HCT116 (cell line): ENCODE measurements at regions not wholly inside any gene's neighbourhood (a gene's known extent, or its start where the extent isn't known, plus 50 kb on each side); places are given as distances from the start of the nearest gene placed in this dataset.

Source experiments
- ATAC-seq: fragments of 200-7000 bp; cut with Tn5 transposase; 2 replicates; pipeline ENCODE4 v1.9.1; 2020; ENCODE audit warnings: mild to moderate bottlenecking, moderate library complexity
- BruUV-seq: library from RNA; stranded (reverse); fragments of 400-500 nt; replicated peaks from 2 replicates; lab custom pipeline; 2021; lab: Mats Ljungman, UMichigan
- CTCF ChIA-PET: fragments of 300-600 bp; sonication (Branson Sonifier 250); formaldehyde crosslinking; loops from one replicate; lab custom pipeline; 2021; ENCODE audit warnings: antibody characterized with exemption; lab: Charles Lee
- POLR2A ChIA-PET: fragments of 300-600, 350-600 bp; sonication (Branson Sonifier 250); formaldehyde crosslinking; loops from one replicate; lab custom pipeline; 2021; ENCODE audit warnings: antibody characterized with exemption; lab: Charles Lee
- RAD21 ChIA-PET, 2 experiments: fragments of 300-600 bp; sonication (Branson Sonifier 250); formaldehyde crosslinking; loops; one replicate each; lab custom pipeline; 2023; ENCODE audit warnings: low total read pairs in 2 of 2; ENCODE audit not compliant: uncharacterized antibody in 2 of 2, unreplicated experiment in 2 of 2, low non-redundant PET in 1 of 2; lab: Charles Lee
- DNase-seq: peaks from one replicate; pipeline ENCODE4 v3.0.0-alpha.2; 2010; ENCODE audit warnings: low read depth, low spot score
- H2AFZ ChIP-seq: fragments of 200-600 bp; shearing (Covaris generic), sonication (generic); 2 replicates; pipeline ENCODE4 v1.6.1; 2017; ENCODE audit warnings: low read depth, mixed run types, mixed read lengths, antibody characterized with exemption, low read length; ENCODE audit not compliant: poor library complexity, severe bottlenecking
- H3K27ac ChIP-seq: 2 replicates; pipeline ENCODE4 v1.5.1; 2012; ENCODE audit warnings: low read depth, low read length
- H3K27me3 ChIP-seq: fragments of 200-600 bp; sonication (generic); 2 replicates; pipeline ENCODE4 v1.6.1; 2016; ENCODE audit warnings: mixed run types, low read length, mixed read lengths; ENCODE audit not compliant: insufficient read depth
- H3K36me3 ChIP-seq, 2 experiments: fragments of 200-500 bp in 1 of 2; fragments of 200-600 bp in 1 of 2; sonication (Bioruptor generic) in 1 of 2; sonication (generic) in 1 of 2; 2 replicates each; pipeline versions ENCODE4 v1.5.1 to v1.6.1; 2014 to 2016; ENCODE audit warnings: low read length in 2 of 2, inconsistent platforms in 1 of 2, mixed read lengths in 1 of 2, mixed run types in 1 of 2; ENCODE audit not compliant: insufficient read depth in 2 of 2, control insufficient read depth in 1 of 2
- H3K4me1 ChIP-seq, 2 experiments: fragments of 200-600 bp in 1 of 2; sonication (generic) in 1 of 2; 2 replicates each; pipeline versions ENCODE4 v1.5.1 to v1.6.1; 2012 to 2017; ENCODE audit warnings: low read length in 2 of 2, inconsistent platforms in 1 of 2, mild to moderate bottlenecking in 1 of 2, mixed read lengths in 1 of 2, mixed run types in 1 of 2, moderate library complexity in 1 of 2; ENCODE audit not compliant: insufficient read depth in 2 of 2, control insufficient read depth in 1 of 2
- H3K4me2 ChIP-seq: fragments of 200-600 bp; sonication (generic); 2 replicates; pipeline ENCODE4 v1.6.1; 2017; ENCODE audit warnings: mixed run types, low read length, mixed read lengths
- H3K4me3 ChIP-seq, 2 experiments: fragments of 200-600 bp in 1 of 2; sonication (generic) in 1 of 2; replicated peaks in 1 of 2; 2 replicates each; pipeline ENCODE4 v1.5.1; 2011 to 2016; ENCODE audit warnings: low read length in 2 of 2, control low read depth in 1 of 2, low read depth in 1 of 2, mild to moderate bottlenecking in 1 of 2, mixed read lengths in 1 of 2, mixed run types in 1 of 2
- H3K79me2 ChIP-seq: fragments of 200-600 bp; sonication (generic); 2 replicates; pipeline ENCODE4 v1.6.1; 2017; ENCODE audit warnings: mild to moderate bottlenecking, mixed run types, low read length, moderate library complexity, mixed read lengths; ENCODE audit not compliant: insufficient read depth
- H3K9ac ChIP-seq: fragments of 200-600 bp; sonication (generic); 2 replicates; pipeline ENCODE4 v1.6.1; 2016; ENCODE audit warnings: low read length, mixed read lengths
- H3K9me2 ChIP-seq: fragments of 200-600 bp; sonication (generic), shearing (Covaris generic); 2 replicates; pipeline ENCODE4 v1.6.1; 2017; ENCODE audit warnings: mixed run types, mild to moderate bottlenecking, moderate library complexity; ENCODE audit not compliant: insufficient read depth
- H3K9me3 ChIP-seq, 2 experiments: fragments of 200-500 bp in 1 of 2; fragments of 200-600 bp in 1 of 2; sonication (Bioruptor generic) in 1 of 2; sonication (generic) in 1 of 2; 2 replicates each; pipeline ENCODE4 v1.6.1; 2014 to 2017; ENCODE audit warnings: low read length in 2 of 2, mixed read lengths in 2 of 2, inconsistent platforms in 1 of 2, low read depth in 1 of 2, mild to moderate bottlenecking in 1 of 2, mixed run types in 1 of 2, moderate library complexity in 1 of 2; ENCODE audit not compliant: control insufficient read depth in 1 of 2, insufficient read depth in 1 of 2
- H4K20me1 ChIP-seq: fragments of 200-600 bp; sonication (generic), shearing (Covaris generic); 2 replicates; pipeline ENCODE4 v1.6.1; 2017; ENCODE audit warnings: mixed run types, mild to moderate bottlenecking, moderate library complexity; ENCODE audit not compliant: insufficient read depth
- CBX3 ChIP-seq: IDR thresholded peaks from 2 replicates; pipeline ENCODE4 v1.6.1; 2012; ENCODE audit warnings: low read depth
- CEBPB ChIP-seq: IDR thresholded peaks from 2 replicates; pipeline ENCODE4 v1.6.1; 2012; ENCODE audit warnings: low read depth
- EZH2 ChIP-seq: fragments of 200-600 bp; sonication (generic); IDR thresholded peaks from 2 replicates; pipeline ENCODE4 v1.6.1; 2017; ENCODE audit warnings: antibody characterized with exemption, mixed run types
- JUND ChIP-seq: IDR thresholded peaks from 2 replicates; pipeline ENCODE4 v1.6.1; 2012
- POLR2A ChIP-seq: IDR thresholded peaks from 2 replicates; pipeline ENCODE4 v1.7.0; 2011; ENCODE audit warnings: borderline replicate concordance; ENCODE audit not compliant: insufficient read depth, insufficient read length; ENCODE audit errors: extremely low read depth
- POLR2AphosphoS5 ChIP-seq: IDR thresholded peaks from 2 replicates; pipeline ENCODE4 v1.6.1; 2011; ENCODE audit warnings: mild to moderate bottlenecking, low read depth, low read length, moderate library complexity
- RAD21 ChIP-seq: IDR thresholded peaks from 2 replicates; pipeline ENCODE4 v1.6.1; 2012; ENCODE audit warnings: low read depth, mild to moderate bottlenecking
- SP1 ChIP-seq: IDR thresholded peaks from 2 replicates; pipeline ENCODE4 v1.6.1; 2012; ENCODE audit warnings: low read depth
- SRF ChIP-seq: IDR thresholded peaks from 2 replicates; pipeline ENCODE4 v1.6.1; 2012; ENCODE audit warnings: low read depth
- TCF7L2 ChIP-seq: IDR thresholded peaks from 2 replicates; pipeline ENCODE4 v1.7.0; 2011; ENCODE audit warnings: borderline replicate concordance, inconsistent platforms; ENCODE audit not compliant: insufficient read depth, insufficient read length; ENCODE audit errors: extremely low read depth
- ZFX ChIP-seq: fragments of 450-650 bp; IDR thresholded peaks from 2 replicates; pipeline ENCODE4 v1.6.1; 2017
- ZNF274 ChIP-seq: fragments of 200-500 bp; sonication (Bioruptor generic); IDR thresholded peaks from 2 replicates; pipeline ENCODE4 v1.6.1; 2014; ENCODE audit warnings: mild to moderate bottlenecking, low read depth, low read length, inconsistent platforms
- intact Hi-C: fragments of 100-400 bp; cut with micrococcal nuclease; formaldehyde crosslinking; loops from 2 replicates; pipeline ENCODE4 v1.10.0; 2022
- TF ChIP-seq, protein P1 (sequence below): IDR thresholded peaks from 2 replicates; pipeline ENCODE4 v1.6.1; 2012
- TF ChIP-seq, protein P2 (sequence below), 3 experiments: fragments of 200-600 bp in 1 of 3; sonication (generic) in 1 of 3; IDR thresholded peaks in 2 of 3; conservative IDR thresholded peaks in 1 of 3; 2 replicates each; pipeline ENCODE4 v1.5.1; 2012 to 2017; ENCODE audit warnings: low read depth in 2 of 3, low read length in 2 of 3, antibody characterized with exemption in 1 of 3, borderline replicate concordance in 1 of 3, control low read depth in 1 of 3, mild to moderate bottlenecking in 1 of 3, mixed read lengths in 1 of 3, mixed run types in 1 of 3, moderate library complexity in 1 of 3; ENCODE audit not compliant: insufficient read depth in 1 of 3
- TF ChIP-seq, protein P3 (sequence below): IDR thresholded peaks from 2 replicates; pipeline ENCODE4 v1.6.1; 2012
- TF ChIP-seq, protein P4 (sequence below): IDR thresholded peaks from 2 replicates; pipeline ENCODE4 v1.6.1; 2012; ENCODE audit warnings: low read depth

DNA sequence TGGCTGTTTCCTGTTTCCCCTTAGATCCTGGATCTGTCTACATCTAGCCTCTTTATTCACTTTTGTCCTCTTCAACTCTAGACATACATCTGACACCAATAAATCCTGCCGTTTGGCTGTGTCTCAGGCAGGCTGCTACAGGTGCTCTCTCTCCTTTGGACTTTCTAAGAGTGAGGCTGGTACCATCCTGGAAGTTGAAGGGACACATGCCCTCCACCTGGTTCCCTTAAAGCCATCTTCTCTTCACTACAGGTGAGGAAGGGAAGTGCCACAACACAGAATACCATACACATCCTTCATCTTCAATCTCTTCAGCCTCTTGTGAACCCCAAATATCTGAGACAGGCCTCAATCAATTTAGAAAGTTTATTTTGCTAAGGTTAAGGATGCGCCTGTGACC lies 137.9 kb downstream of the BACH1 start:
- Histone ChIP-seq H3K36me3 (no peaks in the 10 kb centered on the region), H4K20me1 (no peaks in the 10 kb centered on the region), H3K9ac (no peak overlapping the region), H3K27me3 (no peaks in the 10 kb centered on the region), H3K79me2 (no peaks in the 10 kb centered on the region), H3K27ac (no peak overlapping the region)
- ChIA-PET POLR2A (no interaction called here), RAD21 (no interaction called here)
- DNase-seq, result no peak
- BruUV-seq, result no TSS peak
- TF ChIP-seq ZFX (no peak), POLR2A (no peak)
- TF ChIP-seq, all 23 proteins: peak for 0
- Histone ChIP-seq H3K9me2 (no peaks in the 10 kb centered on the region), H3K9me3 (no peaks in the 10 kb centered on the region), H2AFZ (no peak overlapping the region), H3K4me1 (no peaks in the 10 kb centered on the region), H3K4me2 (no peak overlapping the region), H3K4me3 (no peak overlapping the region)
- CTCF ChIA-PET, result no interaction called here
- intact Hi-C loops, result no loop called here
- no peak for ATAC-seq

DNA sequence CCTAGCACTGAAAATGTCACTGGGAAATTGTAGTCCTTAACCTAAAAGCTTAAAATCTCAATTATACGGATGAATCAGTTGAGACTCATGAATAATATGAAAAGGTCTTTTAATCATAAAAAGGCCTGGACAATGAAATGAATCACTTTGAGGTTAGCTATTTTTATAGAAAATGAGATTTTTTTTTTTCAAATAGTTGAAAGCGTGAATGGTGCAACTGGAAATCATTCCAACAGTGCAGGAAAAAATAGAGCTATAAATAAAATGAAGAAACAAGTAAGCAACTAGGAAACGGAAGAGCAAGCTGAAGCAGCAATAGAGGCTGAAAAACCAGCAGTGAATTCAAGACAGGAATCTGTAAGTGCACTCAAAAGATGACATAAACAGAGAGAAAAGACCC lies 142.9 kb downstream of the BACH1 start:
- Histone ChIP-seq H3K79me2 (no peaks in the 10 kb centered on the region), H3K9me2 (no peaks in the 10 kb centered on the region), H3K9me3 (no peaks in the 10 kb centered on the region), H3K27me3 (no peaks in the 10 kb centered on the region), H3K4me3 (no peak overlapping the region), H3K36me3 (no peaks in the 10 kb centered on the region), H4K20me1 (no peaks in the 10 kb centered on the region), H2AFZ (no peak overlapping the region), H3K4me1 (no peaks in the 10 kb centered on the region), H3K4me2 (no peak overlapping the region), H3K27ac (no peak overlapping the region), H3K9ac (no peak overlapping the region)
- ChIA-PET POLR2A (no interaction called here), RAD21 (no interaction called here), CTCF (no interaction called here)
- intact Hi-C loops, result no loop called here
- no TSS peak for BruUV-seq
- DNase-seq, result no peak
- no peak for ATAC-seq
- no peak for TF ChIP-seq POLR2A
- TF ChIP-seq, protein P1, sequence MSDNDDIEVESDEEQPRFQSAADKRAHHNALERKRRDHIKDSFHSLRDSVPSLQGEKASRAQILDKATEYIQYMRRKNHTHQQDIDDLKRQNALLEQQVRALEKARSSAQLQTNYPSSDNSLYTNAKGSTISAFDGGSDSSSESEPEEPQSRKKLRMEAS, result no peak
- TF ChIP-seq CEBPB, result no peak
- TF ChIP-seq, protein P2, sequence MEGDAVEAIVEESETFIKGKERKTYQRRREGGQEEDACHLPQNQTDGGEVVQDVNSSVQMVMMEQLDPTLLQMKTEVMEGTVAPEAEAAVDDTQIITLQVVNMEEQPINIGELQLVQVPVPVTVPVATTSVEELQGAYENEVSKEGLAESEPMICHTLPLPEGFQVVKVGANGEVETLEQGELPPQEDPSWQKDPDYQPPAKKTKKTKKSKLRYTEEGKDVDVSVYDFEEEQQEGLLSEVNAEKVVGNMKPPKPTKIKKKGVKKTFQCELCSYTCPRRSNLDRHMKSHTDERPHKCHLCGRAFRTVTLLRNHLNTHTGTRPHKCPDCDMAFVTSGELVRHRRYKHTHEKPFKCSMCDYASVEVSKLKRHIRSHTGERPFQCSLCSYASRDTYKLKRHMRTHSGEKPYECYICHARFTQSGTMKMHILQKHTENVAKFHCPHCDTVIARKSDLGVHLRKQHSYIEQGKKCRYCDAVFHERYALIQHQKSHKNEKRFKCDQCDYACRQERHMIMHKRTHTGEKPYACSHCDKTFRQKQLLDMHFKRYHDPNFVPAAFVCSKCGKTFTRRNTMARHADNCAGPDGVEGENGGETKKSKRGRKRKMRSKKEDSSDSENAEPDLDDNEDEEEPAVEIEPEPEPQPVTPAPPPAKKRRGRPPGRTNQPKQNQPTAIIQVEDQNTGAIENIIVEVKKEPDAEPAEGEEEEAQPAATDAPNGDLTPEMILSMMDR (IDR thresholded peaks at IDR 0.05 in 2 of 3, conservative IDR thresholded peaks at IDR 0.05 in 1 of 3; ENCODE audit: borderline replicate concordance in 1 of 3, insufficient read depth in 1 of 3, low read depth in 2 of 3, low read length in 2 of 3), result no peak
- TF ChIP-seq, protein P3, sequence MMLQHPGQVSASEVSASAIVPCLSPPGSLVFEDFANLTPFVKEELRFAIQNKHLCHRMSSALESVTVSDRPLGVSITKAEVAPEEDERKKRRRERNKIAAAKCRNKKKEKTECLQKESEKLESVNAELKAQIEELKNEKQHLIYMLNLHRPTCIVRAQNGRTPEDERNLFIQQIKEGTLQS, result no peak
- TF ChIP-seq EZH2, result no peak
- TF ChIP-seq SP1, result no peak
- TF ChIP-seq SRF, result no peak
- TF ChIP-seq, protein P4, sequence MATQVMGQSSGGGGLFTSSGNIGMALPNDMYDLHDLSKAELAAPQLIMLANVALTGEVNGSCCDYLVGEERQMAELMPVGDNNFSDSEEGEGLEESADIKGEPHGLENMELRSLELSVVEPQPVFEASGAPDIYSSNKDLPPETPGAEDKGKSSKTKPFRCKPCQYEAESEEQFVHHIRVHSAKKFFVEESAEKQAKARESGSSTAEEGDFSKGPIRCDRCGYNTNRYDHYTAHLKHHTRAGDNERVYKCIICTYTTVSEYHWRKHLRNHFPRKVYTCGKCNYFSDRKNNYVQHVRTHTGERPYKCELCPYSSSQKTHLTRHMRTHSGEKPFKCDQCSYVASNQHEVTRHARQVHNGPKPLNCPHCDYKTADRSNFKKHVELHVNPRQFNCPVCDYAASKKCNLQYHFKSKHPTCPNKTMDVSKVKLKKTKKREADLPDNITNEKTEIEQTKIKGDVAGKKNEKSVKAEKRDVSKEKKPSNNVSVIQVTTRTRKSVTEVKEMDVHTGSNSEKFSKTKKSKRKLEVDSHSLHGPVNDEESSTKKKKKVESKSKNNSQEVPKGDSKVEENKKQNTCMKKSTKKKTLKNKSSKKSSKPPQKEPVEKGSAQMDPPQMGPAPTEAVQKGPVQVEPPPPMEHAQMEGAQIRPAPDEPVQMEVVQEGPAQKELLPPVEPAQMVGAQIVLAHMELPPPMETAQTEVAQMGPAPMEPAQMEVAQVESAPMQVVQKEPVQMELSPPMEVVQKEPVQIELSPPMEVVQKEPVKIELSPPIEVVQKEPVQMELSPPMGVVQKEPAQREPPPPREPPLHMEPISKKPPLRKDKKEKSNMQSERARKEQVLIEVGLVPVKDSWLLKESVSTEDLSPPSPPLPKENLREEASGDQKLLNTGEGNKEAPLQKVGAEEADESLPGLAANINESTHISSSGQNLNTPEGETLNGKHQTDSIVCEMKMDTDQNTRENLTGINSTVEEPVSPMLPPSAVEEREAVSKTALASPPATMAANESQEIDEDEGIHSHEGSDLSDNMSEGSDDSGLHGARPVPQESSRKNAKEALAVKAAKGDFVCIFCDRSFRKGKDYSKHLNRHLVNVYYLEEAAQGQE, result no peak
- TF ChIP-seq ZFX, result no peak
- TF ChIP-seq ZNF274, result no peak
- no peak for TF ChIP-seq TCF7L2
- TF ChIP-seq CBX3, result no peak
- no peak for TF ChIP-seq POLR2AphosphoS5
- no peak for TF ChIP-seq JUND
- TF ChIP-seq RAD21, result no peak
